CD4-positive, alpha-beta T cell treated with Interleukin-10 for 1 hour (primary cell): ENCODE measurements at regions not wholly inside any gene's neighbourhood (a gene's known extent, or its start where the extent isn't known, plus 50 kb on each side); places are given as distances from the start of the nearest gene placed in this dataset.
"Not testable (repeated sequence)": the region's sequence is repeated elsewhere in the genome, so short reads cannot be mapped to it uniquely, and the experiment has no call there.

Source experiments
- DNase-seq: peaks from one replicate; pipeline ENCODE4 v3.0.0-alpha.2; 2020

GRCh38 chr20:36082315-36082915, 72.1 kb upstream of the EPB41L1 start:
- no peak for DNase-seq

GRCh38 chr20:36083200-36083599, 71.3 kb upstream of the EPB41L1 start:
- DNase-seq, result not testable (repeated sequence)

- no peak for DNase-seq
Observed at GRCh38 chr20:36084356-36084755, 70.2 kb upstream of the EPB41L1 start.

- DNase-seq, result no peak
Observed at GRCh38 chr20:36084897-36085613, 69.5 kb upstream of the EPB41L1 start.

- no peak for DNase-seq
Observed at GRCh38 chr20:36085686-36086267, 68.8 kb upstream of the EPB41L1 start.

- no peak for DNase-seq
Observed at GRCh38 chr20:36086767-36087166, 67.8 kb upstream of the EPB41L1 start.

GRCh38 chr20:36090223-36090622, 64.3 kb upstream of the EPB41L1 start:
- DNase-seq, result no peak

GRCh38 chr20:36091561-36092397, 62.8 kb upstream of the EPB41L1 start:
- no peak for DNase-seq

GRCh38 chr20:36092398-36093024, 62.0 kb upstream of the EPB41L1 start:
- no peak for DNase-seq

- DNase-seq, result peak; percentile 32
Observed at GRCh38 chr20:36093025-36093803, 61.3 kb upstream of the EPB41L1 start.

- DNase-seq, result no peak
Observed at GRCh38 chr20:36093804-36094145, 60.8 kb upstream of the EPB41L1 start.

- no peak for DNase-seq
Observed at GRCh38 chr20:36094497-36094896, 60.0 kb upstream of the EPB41L1 start.

- DNase-seq, result no peak
Observed at GRCh38 chr20:36096435-36096834, 58.1 kb upstream of the EPB41L1 start.

GRCh38 chr20:36097337-36098151, 57.0 kb upstream of the EPB41L1 start:
- no peak for DNase-seq

GRCh38 chr20:36098364-36098763, 56.2 kb upstream of the EPB41L1 start:
- no peak for DNase-seq

- DNase-seq, result no peak
Observed at GRCh38 chr20:36099106-36099505, 55.4 kb upstream of the EPB41L1 start.

GRCh38 chr20:36101192-36101591, 53.3 kb upstream of the EPB41L1 start:
- DNase-seq, result no peak

GRCh38 chr20:36102306-36102705, 52.2 kb upstream of the EPB41L1 start:
- DNase-seq, result no peak

GRCh38 chr20:36102809-36103596, 51.5 kb upstream of the EPB41L1 start:
- no peak for DNase-seq

- DNase-seq, result no peak
Observed at GRCh38 chr20:36104244-36104643, 50.3 kb upstream of the EPB41L1 start.
